ENCODE measurements at regions not wholly inside any gene's neighbourhood (a gene's known extent, or its start where the extent isn't known, plus 50 kb on each side); places are given as distances from the start of the nearest gene placed in this dataset.

DNA sequence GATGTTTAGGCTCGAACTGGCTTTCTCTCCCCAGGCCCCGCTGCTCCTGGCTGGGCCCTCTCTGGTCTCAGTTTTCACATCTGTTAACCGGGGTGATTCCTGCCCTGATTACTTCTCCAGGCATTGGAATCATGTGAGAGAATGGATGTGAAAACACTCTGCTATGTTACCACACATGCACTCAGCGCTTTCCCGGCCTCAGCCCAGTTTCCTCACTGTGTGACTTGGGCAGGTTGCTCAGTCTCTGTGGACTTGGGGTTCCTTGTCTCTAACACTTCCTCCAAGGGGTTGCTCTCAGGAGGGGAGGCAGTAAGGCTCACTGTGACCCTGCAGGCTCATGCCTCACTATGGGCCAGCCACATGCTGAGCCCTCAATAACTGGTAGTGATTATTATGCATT lies 230.4 kb upstream of the HS6ST1 start:
- in situ Hi-C loops (cut with MboI; ENCODE audit: low sequenced_read_pairs) = no loop called here

GRCh38 chr2:128549646-128550260 lies 231.1 kb upstream of the HS6ST1 start:
- in situ Hi-C loops (cut with MboI; ENCODE audit: low sequenced_read_pairs) = no loop called here

DNA sequence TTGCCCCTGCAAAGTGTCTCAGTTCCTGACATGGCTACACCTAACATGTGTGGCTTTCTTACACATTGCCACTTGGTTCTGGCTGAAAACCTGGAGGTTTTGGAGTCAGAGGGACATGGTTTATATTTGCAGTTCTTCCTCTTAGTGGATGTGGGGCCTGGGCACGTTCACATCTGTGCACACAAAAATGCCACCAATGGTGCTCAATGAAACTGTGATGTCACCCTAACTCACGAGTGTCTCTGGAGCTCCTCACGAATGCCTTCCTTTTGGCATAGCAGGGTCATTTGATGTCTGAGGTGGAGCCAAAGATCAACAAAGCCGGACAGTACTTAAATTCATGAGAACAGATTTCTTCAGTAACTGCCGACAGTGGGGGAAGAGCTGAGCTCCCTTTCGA lies 231.7 kb upstream of the HS6ST1 start:
- in situ Hi-C loops (cut with MboI; ENCODE audit: low sequenced_read_pairs) = no loop called here

DNA sequence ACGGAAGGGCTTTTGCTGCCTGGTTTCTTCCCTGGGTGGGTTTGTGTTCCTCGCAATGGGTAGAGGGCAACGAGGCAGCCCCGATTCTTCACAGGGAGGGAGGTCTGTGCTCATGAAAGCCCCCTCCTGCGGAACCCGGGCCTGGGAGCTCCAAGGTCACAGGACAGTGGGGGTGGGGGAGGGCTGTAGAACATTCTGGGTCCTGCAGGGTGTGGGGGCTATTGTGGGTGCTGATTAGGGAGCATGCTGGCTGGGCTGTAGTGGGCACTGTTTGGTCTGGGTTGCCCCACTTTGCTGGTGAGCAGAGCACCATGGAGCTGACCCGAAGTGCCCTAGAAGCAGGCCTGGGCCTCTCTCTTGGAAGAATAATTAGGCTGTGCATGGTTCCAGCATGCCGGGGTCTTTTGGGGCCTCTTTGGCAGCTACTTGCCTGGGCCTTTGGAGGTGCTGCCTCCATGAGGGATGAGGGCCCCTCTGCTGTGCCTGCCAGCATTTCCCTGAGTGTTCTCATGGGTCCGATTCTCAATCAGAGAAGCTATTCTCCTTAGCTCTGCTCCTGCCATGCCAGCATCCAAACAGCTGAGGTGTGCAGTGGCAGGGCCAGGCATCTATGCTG lies 232.2 kb upstream of the HS6ST1 start:
- in situ Hi-C loops (cut with MboI; ENCODE audit: low sequenced_read_pairs) = no loop called here

GRCh38 chr2:128551435-128551834 lies 232.8 kb upstream of the HS6ST1 start:
- in situ Hi-C loops (cut with MboI; ENCODE audit: low sequenced_read_pairs) = no loop called here

GRCh38 chr2:128552141-128552805 lies 233.6 kb upstream of the HS6ST1 start:
- in situ Hi-C loops (cut with MboI; ENCODE audit: low sequenced_read_pairs) = no loop called here

DNA sequence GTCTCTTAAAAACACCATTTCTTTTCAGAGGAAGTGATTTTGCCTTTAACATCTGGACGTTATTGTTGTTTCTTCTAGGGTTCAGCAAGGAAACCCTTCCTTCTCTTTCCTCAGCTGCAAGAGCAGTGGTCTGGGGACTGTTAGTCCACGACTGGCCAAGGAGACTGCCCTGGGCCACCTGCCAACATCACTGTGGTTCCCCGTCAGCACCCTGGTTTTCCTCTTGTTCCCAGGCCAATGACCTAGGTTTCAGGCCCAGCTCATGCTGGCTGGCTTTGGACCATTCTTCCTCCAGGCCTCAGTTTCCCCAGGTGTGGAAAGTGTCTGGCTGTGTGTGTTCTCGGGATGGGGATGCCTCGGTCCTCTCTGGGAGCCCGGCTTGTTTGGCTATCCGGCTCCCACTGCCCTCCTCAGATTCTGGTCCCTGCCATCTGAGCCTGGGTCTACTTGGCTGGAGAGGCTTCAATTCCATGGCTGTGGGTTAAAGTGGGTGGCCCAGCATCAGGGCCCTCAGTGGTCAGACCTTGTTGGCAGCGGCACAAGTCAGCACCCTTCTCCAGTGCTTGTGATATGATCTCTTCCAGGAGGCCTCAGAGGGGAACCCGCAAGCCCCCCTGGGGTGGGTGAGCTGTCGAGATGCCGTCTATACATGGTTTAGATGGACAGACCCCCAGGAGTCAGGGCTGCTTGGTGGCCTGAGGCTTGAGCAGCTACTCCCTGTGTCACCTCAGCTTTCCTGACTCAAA lies 234.3 kb upstream of the HS6ST1 start:
- in situ Hi-C loops (cut with MboI; ENCODE audit: low sequenced_read_pairs) = no loop called here

DNA sequence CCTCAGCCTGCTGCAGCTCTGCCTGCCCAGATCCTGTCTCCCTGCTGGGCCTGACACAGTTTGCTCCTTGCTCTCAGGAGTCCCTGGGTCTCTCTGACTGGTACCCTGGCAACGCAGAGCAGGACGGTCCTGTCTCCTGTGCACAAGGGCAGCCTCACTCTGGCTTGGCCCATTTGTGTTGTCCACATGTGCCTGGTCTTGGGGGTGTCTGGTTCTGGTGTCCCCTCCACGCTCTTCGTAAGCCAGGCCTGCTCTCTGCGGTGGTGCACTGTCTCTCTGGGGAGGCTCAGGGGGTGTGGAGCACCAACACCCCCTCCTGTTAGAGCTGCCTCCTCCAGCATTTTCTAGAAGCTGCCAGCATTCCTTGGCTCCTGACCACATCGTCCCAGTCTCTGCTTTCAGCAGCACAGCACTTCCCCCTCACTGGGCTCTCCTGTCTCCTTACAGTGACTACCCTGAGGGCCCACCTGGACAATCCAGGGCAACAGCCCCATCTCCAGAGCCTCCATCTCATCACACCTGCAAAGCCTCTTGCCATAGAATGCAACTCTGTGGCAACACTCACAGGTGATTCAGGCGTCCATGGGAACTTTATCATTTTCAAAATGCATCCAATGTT lies 235.6 kb upstream of the HS6ST1 start:
- in situ Hi-C loops (cut with MboI; ENCODE audit: low sequenced_read_pairs) = no loop called here

- in situ Hi-C loops (cut with MboI; ENCODE audit: low sequenced_read_pairs) = no loop called here
Measured at GRCh38 chr2:128555433-128555832, 236.8 kb upstream of the HS6ST1 start.

GRCh38 chr2:128556089-128556488 lies 237.4 kb upstream of the HS6ST1 start:
- in situ Hi-C loops (cut with MboI; ENCODE audit: low sequenced_read_pairs) = no loop called here

GRCh38 chr2:128556633-128557032 lies 238.0 kb upstream of the HS6ST1 start:
- in situ Hi-C loops (cut with MboI; ENCODE audit: low sequenced_read_pairs) = no loop called here

GRCh38 chr2:128557069-128557468 lies 238.4 kb upstream of the HS6ST1 start:
- in situ Hi-C loops (cut with MboI; ENCODE audit: low sequenced_read_pairs) = no loop called here

- in situ Hi-C loops (cut with MboI; ENCODE audit: low sequenced_read_pairs) = no loop called here
Measured at GRCh38 chr2:128557831-128558241, 239.2 kb upstream of the HS6ST1 start.

- in situ Hi-C loops (cut with MboI; ENCODE audit: low sequenced_read_pairs) = no loop called here
Measured at GRCh38 chr2:128558441-128558840, 239.8 kb upstream of the HS6ST1 start.

GRCh38 chr2:128558895-128559532 lies 240.3 kb upstream of the HS6ST1 start:
- in situ Hi-C loops (cut with MboI; ENCODE audit: low sequenced_read_pairs) = no loop called here

- in situ Hi-C loops (cut with MboI; ENCODE audit: low sequenced_read_pairs) = no loop called here
Measured at GRCh38 chr2:128559533-128560515, 241.2 kb upstream of the HS6ST1 start.

DNA sequence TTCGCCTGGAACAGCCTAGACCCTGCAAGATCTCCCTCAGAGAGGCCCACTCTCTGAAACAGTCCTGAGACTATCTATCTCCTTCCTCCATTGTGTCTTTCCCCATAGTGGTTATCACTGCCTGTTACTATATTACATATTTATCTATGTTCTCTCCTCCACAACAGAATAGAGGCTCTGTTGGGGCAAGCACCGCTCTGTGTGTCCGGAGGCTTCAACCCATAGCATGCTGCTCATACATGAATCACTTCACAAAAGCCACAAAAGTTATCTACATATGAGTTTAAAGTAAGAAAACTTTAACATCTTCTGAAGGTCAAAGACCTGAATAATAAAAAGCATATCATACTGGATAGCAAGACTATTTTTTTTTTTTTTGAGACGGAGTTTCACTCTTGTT lies 242.1 kb upstream of the HS6ST1 start:
- in situ Hi-C loops (cut with MboI; ENCODE audit: low sequenced_read_pairs) = no loop called here

DNA sequence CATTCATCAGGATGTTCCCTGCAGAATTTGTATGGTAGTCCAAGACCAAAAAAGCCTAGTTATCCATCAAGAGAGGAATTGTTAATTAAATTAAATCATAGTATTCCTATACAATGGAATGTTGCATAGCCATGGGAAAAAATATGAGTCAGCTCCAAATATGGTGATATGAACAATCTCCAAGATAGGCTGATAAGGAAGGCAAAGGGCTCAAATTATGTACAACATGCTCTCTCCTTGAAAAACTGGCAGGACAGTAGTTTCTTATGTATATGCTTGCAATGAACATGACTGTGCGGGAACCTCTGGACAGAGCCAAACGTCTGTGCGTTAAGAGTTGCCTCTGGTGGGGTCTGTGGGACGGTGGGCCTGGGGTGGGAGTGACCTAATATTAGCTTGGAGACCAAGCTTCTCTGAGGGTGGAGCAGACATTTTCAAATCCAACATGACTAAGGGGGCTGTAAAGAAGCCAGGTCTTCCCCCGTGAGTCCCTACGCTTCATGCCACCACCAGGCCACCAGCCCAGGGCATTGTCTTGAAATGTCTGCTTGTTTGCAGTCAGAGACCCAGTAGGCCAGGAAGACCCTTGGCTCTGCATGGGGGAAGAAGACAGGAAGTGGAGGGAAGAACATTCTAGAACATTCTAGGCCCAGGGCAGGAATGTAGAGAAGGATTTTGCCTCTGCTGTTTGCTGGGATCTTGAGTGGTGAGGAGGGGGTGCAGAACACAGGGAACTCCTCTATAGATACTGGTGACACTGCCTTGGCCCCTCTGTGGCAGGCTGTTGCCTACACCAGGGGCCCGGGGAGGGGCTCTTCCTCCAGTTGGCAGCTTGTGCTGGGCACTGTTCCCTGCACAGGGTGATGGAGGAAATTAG lies 244.0 kb upstream of the HS6ST1 start:
- in situ Hi-C loops (cut with MboI; ENCODE audit: low sequenced_read_pairs) = no loop called here

- in situ Hi-C loops (cut with MboI; ENCODE audit: low sequenced_read_pairs) = no loop called here
Measured at GRCh38 chr2:128563348-128563687, 244.7 kb upstream of the HS6ST1 start.

Data from HL-60/S4 treated with retinoic acid at 250 ng/mL for 4 days and 3 days (cell line).